ENCODE measurements at regions not wholly inside any gene's neighbourhood (a gene's known extent, or its start where the extent isn't known, plus 50 kb on each side); places are given as distances from the start of the nearest gene placed in this dataset.

DNA sequence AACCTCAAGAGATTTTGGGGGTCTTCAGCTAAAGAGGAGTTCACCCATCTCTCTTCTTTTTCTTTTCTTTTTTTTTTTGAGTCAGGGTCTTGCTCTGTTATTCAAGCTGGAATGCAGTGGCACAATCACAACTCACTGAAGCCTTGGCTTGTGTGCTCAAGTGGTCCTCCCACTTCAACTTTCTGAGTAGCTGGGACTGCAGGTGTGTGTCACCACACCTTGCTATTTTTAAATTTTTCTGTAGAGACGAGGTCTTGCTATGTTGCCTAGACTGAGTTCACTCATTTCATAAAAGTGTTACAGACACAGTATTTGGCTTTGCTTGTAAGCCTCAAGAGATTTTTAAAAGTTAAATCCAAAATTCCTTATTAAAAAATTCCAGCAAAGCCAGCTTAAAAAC is 71.7 kb downstream of the OXSM start:
- peaks cover 0 to 2% of the 10 kb centered on the region in 2 donors for H3K27me3 ChIP-seq (ENCODE audit: control insufficient read depth in 1 of 2, insufficient read depth in 2 of 2, low read length in 2 of 2)
- H3K27ac ChIP-seq (ENCODE audit: low read depth in 2 of 2, low read length in 1 of 2), result no peak overlapping the region
- H3K36me3 ChIP-seq (ENCODE audit: control insufficient read depth in 2 of 2, insufficient read depth in 2 of 2, low read length in 1 of 2), result no peaks in the 10 kb centered on the region
- H3K4me3 ChIP-seq (ENCODE audit: low read depth in 1 of 2, low read length in 2 of 2), result no peak overlapping the region
- WGBS, 2 donors, result 94 to 95% methylated on average over 1 of the region's 1 CpG
- no peaks in the 10 kb centered on the region for H3K4me1 ChIP-seq (ENCODE audit: control insufficient read depth in 2 of 2, insufficient read depth in 2 of 2, low read length in 1 of 2)
- no peaks in the 10 kb centered on the region for H3K9me3 ChIP-seq (ENCODE audit: control insufficient read depth in 2 of 2, insufficient read depth in 1 of 2, low read depth in 1 of 2, low read length in 1 of 2)

DNA sequence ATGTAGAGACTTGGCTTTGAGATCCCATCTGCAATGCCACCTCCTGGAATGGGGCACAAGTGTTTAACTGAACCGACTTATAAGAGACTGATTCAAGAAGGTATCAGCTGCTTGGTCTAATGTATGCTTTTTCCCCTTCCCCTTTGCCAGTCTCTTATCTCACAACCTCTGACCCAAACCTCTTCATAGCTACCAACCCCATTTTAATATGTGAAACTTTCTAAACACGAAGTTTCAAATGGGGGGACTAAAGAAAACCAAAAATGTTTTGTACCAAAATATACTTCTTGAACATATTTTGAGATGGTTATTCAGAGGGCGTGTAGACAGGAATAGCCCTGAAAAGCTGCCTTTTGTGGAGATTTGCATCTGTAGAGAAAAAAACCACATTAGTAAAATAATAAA is 73.1 kb downstream of the OXSM start:
- no peak overlapping the region for H3K27ac ChIP-seq (ENCODE audit: low read depth in 2 of 2, low read length in 1 of 2)
- H3K4me1 ChIP-seq (ENCODE audit: control insufficient read depth in 2 of 2, insufficient read depth in 2 of 2, low read length in 1 of 2), result no peaks in the 10 kb centered on the region
- no peaks in the 10 kb centered on the region for H3K36me3 ChIP-seq (ENCODE audit: control insufficient read depth in 2 of 2, insufficient read depth in 2 of 2, low read length in 1 of 2)
- H3K27me3 ChIP-seq (ENCODE audit: control insufficient read depth in 1 of 2, insufficient read depth in 2 of 2, low read length in 2 of 2), result peaks cover 0 to 2% of the 10 kb centered on the region in 2 donors
- H3K9me3 ChIP-seq (ENCODE audit: control insufficient read depth in 2 of 2, insufficient read depth in 1 of 2, low read depth in 1 of 2, low read length in 1 of 2), result no peaks in the 10 kb centered on the region
- H3K4me3 ChIP-seq (ENCODE audit: low read depth in 1 of 2, low read length in 2 of 2), result no peak overlapping the region
- 79 to 87% methylated on average over 3 of the region's 3 CpGs for WGBS, 2 donors

DNA sequence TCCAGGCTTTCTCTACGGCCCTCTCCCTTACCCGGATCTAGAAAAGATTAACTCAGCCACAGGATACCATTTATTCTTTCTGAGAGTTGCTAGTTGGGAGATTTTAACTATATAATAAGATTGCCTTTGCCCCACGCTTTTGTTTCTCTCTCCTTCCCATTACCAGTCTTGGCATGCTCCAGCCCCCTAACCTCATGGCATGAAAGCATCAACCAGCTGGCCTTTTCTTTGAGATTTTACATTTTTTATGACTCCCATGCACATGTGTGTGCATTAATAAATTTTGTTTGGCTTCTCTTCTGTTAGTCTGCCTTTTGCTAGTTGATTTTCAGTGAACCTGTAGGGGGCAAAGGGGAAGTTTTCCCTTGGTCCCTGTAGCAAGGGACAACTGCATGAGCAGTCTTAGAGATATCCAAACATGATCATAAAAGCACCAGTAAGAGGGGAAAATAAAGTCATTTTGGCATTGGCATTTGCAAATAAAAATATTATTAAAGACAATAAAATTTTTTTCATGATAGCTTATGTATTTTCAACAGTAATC is 73.6 kb downstream of the OXSM start:
- H3K36me3 ChIP-seq (ENCODE audit: control insufficient read depth in 2 of 2, insufficient read depth in 2 of 2, low read length in 1 of 2), result no peaks in the 10 kb centered on the region
- no peak overlapping the region for H3K27ac ChIP-seq (ENCODE audit: low read depth in 2 of 2, low read length in 1 of 2)
- H3K9me3 ChIP-seq (ENCODE audit: control insufficient read depth in 2 of 2, insufficient read depth in 1 of 2, low read depth in 1 of 2, low read length in 1 of 2), result no peaks in the 10 kb centered on the region
- WGBS, 2 donors, result 71 to 83% methylated on average over 3 of the region's 3 CpGs
- H3K27me3 ChIP-seq (ENCODE audit: control insufficient read depth in 1 of 2, insufficient read depth in 2 of 2, low read length in 2 of 2), result peaks cover 0 to 2% of the 10 kb centered on the region in 2 donors
- no peak overlapping the region for H3K4me3 ChIP-seq (ENCODE audit: low read depth in 1 of 2, low read length in 2 of 2)
- H3K4me1 ChIP-seq (ENCODE audit: control insufficient read depth in 2 of 2, insufficient read depth in 2 of 2, low read length in 1 of 2), result no peaks in the 10 kb centered on the region

DNA sequence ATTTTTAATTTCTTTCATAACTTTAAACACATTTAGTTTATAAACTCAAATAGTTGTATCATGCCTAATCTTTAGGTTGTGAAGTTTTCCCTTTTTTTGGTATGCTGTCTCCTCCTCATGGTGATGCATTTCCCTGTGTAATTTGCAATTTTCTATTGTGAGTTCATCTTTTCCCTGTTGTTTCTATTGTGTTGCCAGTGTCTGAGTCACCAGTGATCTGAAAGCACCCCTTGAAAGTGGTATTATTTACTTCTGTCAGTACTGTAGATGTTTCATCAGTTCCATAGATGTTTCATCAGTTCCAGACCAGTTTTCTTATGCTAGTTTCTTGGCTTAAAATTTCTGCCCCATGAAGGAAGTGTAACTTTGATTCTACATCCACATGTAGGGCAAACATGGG is 80.6 kb downstream of the OXSM start:
- Histone ChIP-seq H3K36me3 (ENCODE audit: control insufficient read depth in 2 of 2, insufficient read depth in 2 of 2, low read length in 1 of 2) (no peaks in the 10 kb centered on the region), H3K27me3 (ENCODE audit: control insufficient read depth in 1 of 2, insufficient read depth in 2 of 2, low read length in 2 of 2) (no peaks in the 10 kb centered on the region), H3K27ac (ENCODE audit: low read depth in 2 of 2, low read length in 1 of 2) (no peak overlapping the region), H3K9me3 (ENCODE audit: control insufficient read depth in 2 of 2, insufficient read depth in 1 of 2, low read depth in 1 of 2, low read length in 1 of 2) (no peaks in the 10 kb centered on the region), H3K4me3 (ENCODE audit: low read depth in 1 of 2, low read length in 2 of 2) (no peak overlapping the region), H3K4me1 (ENCODE audit: control insufficient read depth in 2 of 2, insufficient read depth in 2 of 2, low read length in 1 of 2) (no peaks in the 10 kb centered on the region)

DNA sequence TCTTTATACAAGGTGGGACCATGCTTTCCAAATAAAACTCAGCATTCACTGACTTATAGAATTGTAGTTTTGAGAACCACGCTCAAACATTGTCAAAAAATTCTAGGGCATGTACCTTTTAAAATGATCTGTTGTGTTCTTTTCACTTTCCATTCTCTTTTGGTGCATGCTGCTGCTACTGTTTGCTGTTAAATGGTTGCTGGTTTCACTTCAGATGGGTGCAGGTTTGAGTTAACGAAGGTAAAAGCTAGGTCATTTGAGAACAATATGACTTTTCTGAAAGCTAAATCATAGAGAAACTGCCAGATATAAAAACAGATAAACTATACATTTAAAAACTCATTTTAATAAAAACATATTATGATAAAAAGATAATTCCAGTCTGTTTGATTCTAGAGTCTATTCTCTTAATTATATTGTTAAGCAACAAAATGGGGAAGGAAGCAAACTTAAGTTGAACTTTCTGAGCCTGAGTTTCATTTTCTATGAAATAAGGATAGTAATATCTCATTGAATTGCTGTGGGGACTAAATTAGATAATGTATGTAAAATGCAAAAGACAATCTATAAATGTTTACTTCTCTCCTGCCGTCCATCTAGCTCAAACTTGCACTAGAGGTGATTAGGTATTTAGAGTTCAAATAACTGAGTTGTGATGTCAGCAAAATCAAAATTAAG is 82.4 kb downstream of the OXSM start:
- H3K27me3 ChIP-seq (ENCODE audit: control insufficient read depth in 1 of 2, insufficient read depth in 2 of 2, low read length in 2 of 2), result no peaks in the 10 kb centered on the region
- H3K4me3 ChIP-seq (ENCODE audit: low read depth in 1 of 2, low read length in 2 of 2), result no peak overlapping the region
- WGBS, 2 donors, result 79 to 80% methylated on average over 3 of the region's 3 CpGs
- H3K27ac ChIP-seq (ENCODE audit: low read depth in 2 of 2, low read length in 1 of 2), result no peak overlapping the region
- no peaks in the 10 kb centered on the region for H3K4me1 ChIP-seq (ENCODE audit: control insufficient read depth in 2 of 2, insufficient read depth in 2 of 2, low read length in 1 of 2)
- H3K9me3 ChIP-seq (ENCODE audit: control insufficient read depth in 2 of 2, insufficient read depth in 1 of 2, low read depth in 1 of 2, low read length in 1 of 2), result no peaks in the 10 kb centered on the region
- no peaks in the 10 kb centered on the region for H3K36me3 ChIP-seq (ENCODE audit: control insufficient read depth in 2 of 2, insufficient read depth in 2 of 2, low read length in 1 of 2)

DNA sequence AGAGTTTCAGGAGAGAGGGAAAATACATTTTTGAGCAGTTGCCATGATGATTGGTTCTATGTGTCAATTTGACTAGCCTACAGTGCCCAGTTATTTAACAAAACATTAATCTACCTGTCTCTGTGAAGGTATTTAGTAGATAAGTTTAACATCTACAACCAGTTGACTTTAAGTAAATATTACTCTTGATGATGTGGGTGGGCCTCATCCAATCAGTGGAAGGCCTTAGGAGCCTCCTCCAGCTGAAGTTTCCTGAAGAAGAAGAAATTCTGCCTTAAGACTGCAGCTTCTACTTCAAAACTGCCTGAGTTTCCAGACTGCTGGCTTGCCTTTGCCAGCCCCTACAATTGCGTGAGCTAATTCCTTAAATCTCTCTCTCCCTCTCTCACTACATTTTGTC is 93.6 kb downstream of the OXSM start:
- Histone ChIP-seq H3K9me3 (ENCODE audit: control insufficient read depth in 2 of 2, insufficient read depth in 1 of 2, low read depth in 1 of 2, low read length in 1 of 2) (no peaks in the 10 kb centered on the region), H3K27me3 (ENCODE audit: control insufficient read depth in 1 of 2, insufficient read depth in 2 of 2, low read length in 2 of 2) (peaks cover 3 to 4% of the 10 kb centered on the region in 2 donors), H3K36me3 (ENCODE audit: control insufficient read depth in 2 of 2, insufficient read depth in 2 of 2, low read length in 1 of 2) (no peaks in the 10 kb centered on the region), H3K27ac (ENCODE audit: low read depth in 2 of 2, low read length in 1 of 2) (no peak overlapping the region), H3K4me1 (ENCODE audit: control insufficient read depth in 2 of 2, insufficient read depth in 2 of 2, low read length in 1 of 2) (no peaks in the 10 kb centered on the region), H3K4me3 (ENCODE audit: low read depth in 1 of 2, low read length in 2 of 2) (no peak overlapping the region)
- 96 to 100% methylated on average over 1 of the region's 1 CpG for WGBS, 2 donors

DNA sequence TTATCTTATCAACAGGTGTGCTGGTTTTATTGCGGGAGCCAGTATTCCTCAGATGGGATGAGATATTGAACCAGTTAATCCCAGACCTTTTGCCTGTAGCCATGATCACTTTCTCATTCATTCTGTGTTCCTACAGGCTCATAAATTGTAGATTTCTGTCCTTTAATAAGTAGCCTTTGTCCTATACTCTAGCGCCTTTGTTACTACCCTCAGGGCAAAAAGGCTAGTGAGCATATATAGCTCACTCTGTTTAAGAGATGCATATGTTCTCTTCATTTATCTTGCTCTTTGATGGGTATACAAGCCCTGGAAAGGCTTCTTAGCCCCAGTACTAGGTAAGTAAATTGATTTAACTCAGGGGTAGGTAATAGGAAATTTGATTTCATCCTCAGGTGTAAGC is 95.1 kb downstream of the OXSM start:
- Histone ChIP-seq H3K4me3 (ENCODE audit: low read depth in 1 of 2, low read length in 2 of 2) (no peak overlapping the region), H3K4me1 (ENCODE audit: control insufficient read depth in 2 of 2, insufficient read depth in 2 of 2, low read length in 1 of 2) (no peaks in the 10 kb centered on the region), H3K27ac (ENCODE audit: low read depth in 2 of 2, low read length in 1 of 2) (no peak overlapping the region), H3K9me3 (ENCODE audit: control insufficient read depth in 2 of 2, insufficient read depth in 1 of 2, low read depth in 1 of 2, low read length in 1 of 2) (no peaks in the 10 kb centered on the region), H3K36me3 (ENCODE audit: control insufficient read depth in 2 of 2, insufficient read depth in 2 of 2, low read length in 1 of 2) (no peaks in the 10 kb centered on the region), H3K27me3 (ENCODE audit: control insufficient read depth in 1 of 2, insufficient read depth in 2 of 2, low read length in 2 of 2) (peaks cover 3 to 4% of the 10 kb centered on the region in 2 donors)
- WGBS, 2 donors, result 84 to 86% methylated on average over 2 of the region's 2 CpGs

DNA sequence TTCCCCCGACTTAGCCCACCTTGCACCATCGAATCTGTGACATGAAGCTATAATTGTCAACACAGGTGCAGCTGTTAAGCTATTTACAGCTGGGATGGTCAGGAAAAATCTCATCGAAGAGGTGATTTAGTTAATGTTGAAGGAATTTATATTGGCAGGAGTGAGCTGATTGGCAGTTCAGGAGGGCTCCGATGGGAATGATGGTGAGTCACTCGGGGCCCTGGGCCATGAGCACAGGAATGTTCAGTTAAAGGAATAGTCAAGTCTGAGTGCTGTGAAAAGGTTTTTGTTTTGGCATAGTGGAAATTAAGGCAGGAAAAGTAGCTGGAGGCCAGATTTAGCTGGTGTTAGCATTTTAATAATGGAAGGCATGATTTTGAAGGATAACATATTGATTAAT is 95.7 kb downstream of the OXSM start:
- 53 to 71% methylated on average over 5 of the region's 5 CpGs for WGBS, 2 donors
- Histone ChIP-seq H3K4me3 (ENCODE audit: low read depth in 1 of 2, low read length in 2 of 2) (no peak overlapping the region), H3K9me3 (ENCODE audit: control insufficient read depth in 2 of 2, insufficient read depth in 1 of 2, low read depth in 1 of 2, low read length in 1 of 2) (no peaks in the 10 kb centered on the region), H3K27me3 (ENCODE audit: control insufficient read depth in 1 of 2, insufficient read depth in 2 of 2, low read length in 2 of 2) (peaks cover 3 to 4% of the 10 kb centered on the region in 2 donors), H3K36me3 (ENCODE audit: control insufficient read depth in 2 of 2, insufficient read depth in 2 of 2, low read length in 1 of 2) (no peaks in the 10 kb centered on the region), H3K4me1 (ENCODE audit: control insufficient read depth in 2 of 2, insufficient read depth in 2 of 2, low read length in 1 of 2) (no peaks in the 10 kb centered on the region), H3K27ac (ENCODE audit: low read depth in 2 of 2, low read length in 1 of 2) (no peak overlapping the region)

DNA sequence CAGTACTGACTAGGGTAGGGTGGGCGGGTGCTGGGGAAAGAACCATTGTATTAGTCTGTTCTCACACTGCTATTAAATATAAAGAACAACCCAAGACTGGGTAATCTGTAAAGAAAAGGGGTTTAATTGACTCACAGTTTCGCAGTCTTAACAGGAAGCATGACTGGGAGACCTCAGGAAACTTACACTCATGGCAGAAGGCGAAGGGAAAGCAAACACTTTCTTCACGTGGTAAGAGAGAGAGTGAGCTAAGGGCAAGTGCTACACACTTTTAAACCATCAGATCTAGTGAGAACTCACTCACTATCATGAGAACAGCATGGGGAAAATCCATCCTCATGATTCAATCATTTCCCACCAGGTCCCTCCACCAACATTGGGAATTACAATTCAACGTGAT is 98.0 kb downstream of the OXSM start:
- WGBS, 2 donors, result 85 to 86% methylated on average over 5 of the region's 5 CpGs

DNA sequence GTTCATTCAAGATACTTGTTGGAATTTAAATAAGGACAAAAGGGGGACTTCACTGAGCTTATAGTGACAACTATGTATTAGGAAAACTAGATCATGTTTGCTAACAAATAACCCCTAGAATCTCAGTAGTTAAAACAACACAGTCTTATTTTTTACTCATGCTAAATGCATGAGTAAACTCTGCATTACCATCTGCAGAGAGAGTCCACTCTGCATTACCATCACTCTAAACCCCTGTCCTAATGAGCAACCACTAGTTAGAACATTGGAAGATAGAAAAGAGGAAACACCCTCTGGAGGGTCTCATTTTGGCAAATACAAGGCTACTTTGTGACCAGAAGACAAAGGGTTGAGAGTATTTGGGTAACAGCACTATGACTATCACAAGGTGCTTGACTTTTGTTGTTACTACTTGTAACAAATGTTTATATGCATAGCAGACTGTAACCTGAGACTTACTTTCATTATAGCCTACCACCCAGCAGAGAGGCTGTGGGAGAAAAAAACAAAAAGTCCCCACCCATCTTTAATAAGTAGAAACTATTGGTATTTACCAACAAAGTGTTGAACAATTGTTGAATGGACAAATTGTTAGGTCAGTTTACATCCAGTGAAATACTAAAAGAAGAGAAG is 99.1 kb downstream of the OXSM start:
- no peaks in the 10 kb centered on the region for H3K4me1 ChIP-seq (ENCODE audit: control insufficient read depth in 2 of 2, insufficient read depth in 2 of 2, low read length in 1 of 2)
- no peaks in the 10 kb centered on the region for H3K36me3 ChIP-seq (ENCODE audit: control insufficient read depth in 2 of 2, insufficient read depth in 2 of 2, low read length in 1 of 2)
- H3K9me3 ChIP-seq (ENCODE audit: control insufficient read depth in 2 of 2, insufficient read depth in 1 of 2, low read depth in 1 of 2, low read length in 1 of 2), result no peaks in the 10 kb centered on the region
- no peak overlapping the region for H3K27ac ChIP-seq (ENCODE audit: low read depth in 2 of 2, low read length in 1 of 2)
- no peak overlapping the region for H3K4me3 ChIP-seq (ENCODE audit: low read depth in 1 of 2, low read length in 2 of 2)
- H3K27me3 ChIP-seq (ENCODE audit: control insufficient read depth in 1 of 2, insufficient read depth in 2 of 2, low read length in 2 of 2), result peaks cover 0 to 3% of the 10 kb centered on the region in 2 donors

More for the DNA sequence above, 98.0 kb downstream of the OXSM start:
- no peaks in the 10 kb centered on the region for H3K36me3 ChIP-seq (ENCODE audit: control insufficient read depth in 2 of 2, insufficient read depth in 2 of 2, low read length in 1 of 2)
- H3K27me3 ChIP-seq (ENCODE audit: control insufficient read depth in 1 of 2, insufficient read depth in 2 of 2, low read length in 2 of 2), result peaks cover 3 to 4% of the 10 kb centered on the region in 2 donors
- no peaks in the 10 kb centered on the region for H3K4me1 ChIP-seq (ENCODE audit: control insufficient read depth in 2 of 2, insufficient read depth in 2 of 2, low read length in 1 of 2)
- no peak overlapping the region for H3K4me3 ChIP-seq (ENCODE audit: low read depth in 1 of 2, low read length in 2 of 2)
- no peak overlapping the region for H3K27ac ChIP-seq (ENCODE audit: low read depth in 2 of 2, low read length in 1 of 2)
- H3K9me3 ChIP-seq (ENCODE audit: control insufficient read depth in 2 of 2, insufficient read depth in 1 of 2, low read depth in 1 of 2, low read length in 1 of 2), result no peaks in the 10 kb centered on the region
